Stimulated activated naive CD4-positive, alpha-beta T cell (primary cell): ENCODE measurements at regions not wholly inside any gene's neighbourhood (a gene's known extent, or its start where the extent isn't known, plus 50 kb on each side); places are given as distances from the start of the nearest gene placed in this dataset.
"Not testable (repeated sequence)": the region's sequence is repeated elsewhere in the genome, so short reads cannot be mapped to it uniquely, and the experiment has no call there.

Source experiments
- DNase-seq, 6 experiments: peaks; one replicate each; lab custom pipeline; 2025; lab: John Stamatoyannopoulos, UW

DNA sequence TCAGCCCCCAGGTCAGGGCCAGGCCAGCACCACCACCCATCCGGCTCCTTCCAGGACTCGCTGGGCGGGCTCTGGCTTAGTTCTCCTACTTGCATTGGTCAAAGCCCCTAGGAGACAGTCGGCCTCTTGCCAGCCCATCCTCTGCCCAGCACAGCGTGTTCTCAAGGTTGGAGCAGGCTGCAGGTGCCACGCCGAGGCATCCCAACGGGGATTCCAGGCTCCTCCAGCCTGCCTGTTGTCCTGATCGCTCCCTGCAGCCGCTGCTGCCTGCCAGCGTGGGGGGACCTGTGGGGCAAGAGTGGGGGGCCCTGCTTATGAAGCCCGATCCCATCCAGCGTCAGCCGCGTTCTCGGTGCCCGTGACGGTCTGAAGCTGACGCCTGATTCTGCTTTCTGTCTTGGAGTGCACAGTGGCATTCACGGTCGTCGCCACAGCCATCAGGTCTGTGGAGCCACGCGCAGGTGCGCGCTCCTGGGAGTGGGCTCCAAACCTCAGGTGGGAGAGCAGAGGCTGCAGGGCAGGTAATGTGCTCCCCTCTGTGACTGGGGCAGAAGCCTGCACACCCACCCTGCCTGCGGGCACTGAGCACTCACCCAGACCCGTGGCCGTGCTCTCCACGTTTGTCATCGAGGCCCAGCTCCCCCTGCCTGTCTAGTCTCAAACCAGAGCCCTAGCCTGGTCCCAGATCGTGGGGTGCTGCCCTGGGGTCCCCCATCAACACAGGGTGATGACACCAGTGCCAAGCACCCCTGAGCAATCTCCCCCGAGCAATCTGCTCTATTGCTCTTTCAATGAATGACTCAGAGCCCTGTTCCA lies 991.6 kb downstream of the BRD1 start:
- no peak for DNase-seq

DNA sequence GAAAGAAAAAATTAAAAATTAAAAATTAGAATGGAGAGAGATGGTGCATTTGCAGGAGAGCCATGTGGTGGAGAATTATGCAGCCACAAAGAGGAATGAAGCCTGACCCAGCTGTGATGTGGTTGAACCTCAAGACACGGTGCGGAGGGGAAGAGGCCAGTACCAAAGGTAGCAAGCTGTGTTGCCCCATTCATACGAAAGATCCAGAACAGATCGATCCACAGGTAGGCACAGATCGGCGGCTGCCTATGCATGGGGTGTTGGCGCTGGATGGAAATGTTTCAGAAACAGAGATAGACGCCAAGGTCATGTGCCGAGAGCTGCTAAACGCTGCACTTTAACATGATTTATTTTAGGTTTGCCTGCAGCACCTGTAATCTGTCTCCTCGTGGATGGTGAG lies 992.3 kb downstream of the BRD1 start:
- no peak for DNase-seq

DNA sequence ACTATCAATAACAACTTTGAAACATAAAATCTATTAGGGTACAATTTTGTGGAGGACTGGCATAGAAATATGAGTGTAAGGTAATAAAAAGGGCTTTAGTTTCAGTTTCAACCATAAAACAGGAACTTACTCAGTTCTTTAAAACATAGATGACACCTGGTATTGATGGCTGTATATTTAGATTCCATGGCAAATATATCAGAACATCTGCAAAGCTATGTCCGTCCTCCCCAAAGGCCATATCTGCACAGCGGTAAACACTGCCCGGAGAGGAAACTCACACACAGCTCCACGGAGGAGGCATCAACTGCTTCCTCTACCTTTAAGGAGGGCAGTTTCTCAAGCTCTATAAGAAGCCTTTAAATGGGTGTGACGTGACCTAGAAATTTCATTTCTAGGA lies 993.3 kb downstream of the BRD1 start:
- no peak for DNase-seq

DNA sequence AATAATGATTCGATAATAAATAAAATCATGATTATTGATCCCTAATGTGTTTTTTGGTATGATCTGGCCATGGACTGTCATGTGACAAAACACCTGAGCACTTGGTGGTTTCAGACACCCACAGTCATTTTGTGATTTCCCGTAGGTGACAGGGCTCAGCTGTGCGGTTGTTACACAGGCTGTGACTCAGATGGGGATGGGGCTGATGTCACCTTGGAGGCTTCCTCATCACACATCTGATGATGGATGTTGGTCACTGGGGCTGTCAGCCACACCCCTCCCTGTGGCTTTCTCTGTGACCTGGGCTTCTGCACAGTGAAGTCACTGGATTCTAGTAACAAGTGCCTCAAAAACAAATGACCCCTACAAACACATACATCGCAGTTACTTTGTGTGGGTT lies 995.1 kb downstream of the BRD1 start:
- DNase-seq = no peak

DNA sequence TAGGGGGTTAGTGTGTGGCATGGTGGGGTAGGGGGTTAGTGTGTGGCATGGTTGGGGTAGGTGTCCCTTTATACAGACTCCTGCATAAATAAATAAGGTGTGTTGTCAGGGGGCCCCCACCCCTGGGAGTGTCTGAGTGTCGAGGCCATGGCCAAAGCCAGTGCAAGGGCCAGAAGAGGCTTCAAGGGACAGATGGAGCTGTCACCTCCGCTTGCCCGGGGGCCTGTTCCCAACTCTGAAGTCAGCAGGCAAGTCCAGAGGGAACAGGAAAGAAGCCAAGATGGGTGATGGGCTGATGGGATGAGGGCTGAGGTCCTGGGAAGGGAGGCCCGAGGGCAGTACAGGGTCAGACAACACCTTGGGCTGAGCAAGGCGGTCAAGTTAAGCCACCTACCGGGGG lies 997.8 kb downstream of the BRD1 start:
- DNase-seq = no peak

DNA sequence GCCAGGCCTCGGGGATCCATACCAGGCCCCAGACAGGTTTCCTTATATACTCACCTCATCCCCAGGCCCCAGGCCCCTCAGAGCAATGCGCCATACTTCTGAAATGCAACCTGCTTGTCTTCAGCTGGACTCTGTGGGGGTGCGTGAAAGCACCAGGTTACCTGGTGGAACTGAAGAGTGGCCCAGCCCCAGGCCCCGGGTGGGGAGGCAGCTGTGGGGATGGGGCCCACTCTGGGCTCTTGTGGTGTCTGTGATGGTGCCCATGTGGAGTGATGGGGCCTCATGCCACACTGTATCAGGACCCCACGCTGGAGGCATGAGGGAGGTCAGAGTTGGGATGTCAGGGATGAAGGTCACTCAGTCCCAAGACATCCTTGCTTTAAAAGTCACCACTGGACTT lies 999.0 kb downstream of the BRD1 start:
- DNase-seq = no peak

DNA sequence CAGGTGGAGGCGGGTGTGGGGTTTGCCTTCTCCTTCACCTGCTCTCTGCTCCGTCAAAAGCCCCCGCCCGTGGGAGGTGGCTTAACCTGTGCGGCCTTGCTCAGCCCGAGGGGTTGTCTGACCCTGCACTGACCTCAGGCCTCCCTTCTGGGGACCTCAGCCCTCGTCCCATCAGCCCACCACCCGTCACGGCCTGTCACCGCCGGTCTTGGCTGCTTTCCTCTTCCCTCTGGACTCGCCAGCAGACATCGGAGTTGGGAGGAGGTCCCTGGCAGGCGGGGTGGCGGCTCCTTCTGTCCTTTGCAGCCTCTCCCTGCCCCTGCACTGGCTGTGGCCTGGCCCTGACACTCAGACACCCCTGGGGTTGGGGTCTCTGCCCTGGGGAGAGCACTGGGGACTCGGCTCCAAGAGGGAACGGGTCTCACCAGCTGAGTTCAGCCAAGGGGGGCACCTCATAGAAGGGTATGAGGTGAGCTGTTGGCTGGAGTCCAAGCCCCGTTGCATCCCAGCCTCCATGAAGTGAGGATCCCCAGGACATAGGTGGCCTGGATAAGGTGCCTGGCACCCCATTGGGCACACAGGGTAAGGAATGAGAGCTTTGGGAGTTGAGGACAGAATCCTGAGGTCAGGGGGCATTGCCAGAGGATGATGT lies 999.6 kb downstream of the BRD1 start:
- DNase-seq = no peak

DNA sequence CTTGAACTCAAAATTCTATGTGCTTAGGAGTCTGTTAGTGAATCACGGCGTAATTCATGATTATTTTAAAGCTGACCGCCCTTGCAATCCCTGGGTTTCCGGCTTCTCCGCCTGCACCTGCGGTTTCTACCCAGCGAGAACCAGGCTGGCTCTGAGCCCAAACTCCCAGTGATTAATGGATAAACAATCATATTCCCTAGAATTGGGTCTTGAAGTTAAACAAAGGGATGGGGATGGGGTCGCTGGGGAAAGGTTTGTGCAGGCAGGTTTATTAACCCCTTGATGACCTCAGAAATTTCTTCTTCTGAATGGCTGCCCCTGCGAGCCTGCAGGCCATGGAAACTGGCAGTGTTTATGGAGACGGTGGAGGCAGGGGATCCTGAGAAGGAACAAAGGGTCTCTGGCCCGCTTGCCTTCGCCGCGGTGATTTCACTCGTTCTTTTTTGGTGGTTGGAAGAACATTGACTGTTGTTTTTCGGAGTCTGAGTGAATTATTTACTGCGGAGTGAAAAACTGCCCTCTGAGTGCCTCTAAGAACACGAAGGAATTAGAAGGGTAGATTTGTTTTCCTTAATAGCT lies 1000.3 kb downstream of the BRD1 start:
- no peak for DNase-seq

DNA sequence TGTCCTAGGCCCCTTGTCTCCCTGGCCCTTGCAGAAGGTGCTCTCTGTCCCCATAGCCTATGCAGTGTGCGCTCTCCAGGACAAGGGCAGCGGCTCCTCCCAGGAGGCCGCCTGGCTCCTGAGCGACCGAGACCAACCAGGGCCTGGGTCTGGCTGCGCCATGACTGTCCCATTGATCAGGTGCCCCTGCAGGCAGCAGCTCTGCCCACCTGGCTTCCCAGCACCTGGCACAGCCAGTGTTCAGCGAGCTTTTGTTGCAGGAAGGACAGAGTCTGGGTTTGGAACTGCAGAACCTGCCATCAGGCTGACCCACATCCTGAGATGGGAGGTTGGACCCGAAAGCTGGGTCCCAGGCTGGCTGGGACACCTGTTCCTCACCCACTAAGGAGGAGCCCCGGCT lies 1001.1 kb downstream of the BRD1 start:
- DNase-seq = no peak

DNA sequence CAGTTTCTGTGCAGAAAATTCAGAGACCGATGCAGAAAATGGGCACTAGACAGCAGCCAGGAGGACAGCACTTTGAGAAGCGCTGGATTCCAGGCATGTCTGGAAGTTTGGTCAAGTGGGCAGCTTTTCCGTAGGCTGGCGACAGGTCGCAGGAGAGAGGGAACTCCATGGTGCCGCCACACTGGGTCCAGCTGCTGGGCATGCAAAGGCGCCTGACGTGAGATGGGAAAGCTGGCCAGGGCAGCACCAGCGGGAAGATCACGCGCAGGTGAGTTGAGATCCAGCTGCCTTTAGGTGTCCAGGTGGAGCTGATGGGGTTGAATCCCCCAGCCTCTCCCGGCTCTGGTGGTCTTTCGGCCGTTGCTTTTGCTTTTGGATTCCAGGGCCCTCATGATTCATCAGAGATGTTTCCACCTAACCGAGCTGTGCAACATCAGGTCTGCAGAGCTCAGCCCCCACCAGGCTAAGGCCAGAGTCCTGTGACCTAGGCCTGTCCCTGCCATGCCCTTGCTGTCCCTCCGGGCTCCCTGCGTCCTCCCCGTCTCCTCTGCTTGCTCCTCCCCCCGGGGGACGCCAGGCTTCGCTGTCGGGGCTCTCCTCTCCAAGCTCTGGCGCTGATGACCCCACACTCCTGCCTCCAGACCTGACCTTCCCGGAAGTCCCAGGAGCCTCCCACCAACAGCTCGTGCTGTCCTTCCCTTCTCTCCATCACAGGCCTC lies 1001.7 kb downstream of the BRD1 start:
- DNase-seq = no peak

DNA sequence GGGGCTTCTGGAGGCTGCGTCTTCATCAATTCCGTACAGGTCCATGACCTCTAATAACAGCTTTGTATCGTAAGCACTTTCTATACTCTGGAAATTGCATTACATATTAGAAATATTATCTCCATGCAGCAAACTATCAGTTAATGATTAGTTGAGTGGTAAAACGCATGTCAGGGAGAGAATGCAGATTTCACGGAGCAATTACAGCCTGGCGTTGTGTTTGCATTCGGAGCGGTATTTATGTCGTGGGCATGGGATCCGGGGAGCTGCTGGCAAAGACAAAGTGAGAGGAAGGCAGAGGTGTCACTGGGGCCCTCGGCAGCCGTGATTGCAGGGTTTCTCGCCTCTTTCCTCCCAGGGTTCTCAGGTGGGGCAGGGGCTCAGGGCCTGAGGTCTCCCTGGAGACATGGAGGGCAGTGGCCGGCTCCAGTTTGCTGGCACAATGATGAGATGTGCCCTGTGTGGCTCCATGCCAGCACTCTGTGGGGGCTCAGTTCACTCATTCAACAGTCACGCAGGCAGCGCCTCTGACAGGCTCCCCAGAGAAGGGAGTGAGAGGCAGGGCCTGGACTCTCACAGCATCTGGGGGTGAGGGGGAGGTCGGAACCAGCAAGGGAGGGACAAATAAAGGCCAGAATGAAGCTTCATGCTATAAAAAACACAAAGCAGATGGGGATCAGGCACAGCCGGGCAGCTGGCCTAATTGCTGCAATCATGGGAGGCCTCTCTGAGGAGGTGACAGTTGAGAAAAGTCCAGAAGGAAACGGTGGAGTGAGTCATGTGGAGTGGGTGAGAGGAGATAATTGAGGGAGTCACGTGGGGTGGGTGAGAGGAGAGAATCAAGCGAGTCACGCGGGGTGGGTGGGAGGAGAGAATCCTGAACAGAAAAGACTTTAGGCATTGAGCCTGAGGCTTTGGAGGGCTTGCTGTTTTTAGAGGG lies 1002.7 kb downstream of the BRD1 start:
- DNase-seq = no peak

DNA sequence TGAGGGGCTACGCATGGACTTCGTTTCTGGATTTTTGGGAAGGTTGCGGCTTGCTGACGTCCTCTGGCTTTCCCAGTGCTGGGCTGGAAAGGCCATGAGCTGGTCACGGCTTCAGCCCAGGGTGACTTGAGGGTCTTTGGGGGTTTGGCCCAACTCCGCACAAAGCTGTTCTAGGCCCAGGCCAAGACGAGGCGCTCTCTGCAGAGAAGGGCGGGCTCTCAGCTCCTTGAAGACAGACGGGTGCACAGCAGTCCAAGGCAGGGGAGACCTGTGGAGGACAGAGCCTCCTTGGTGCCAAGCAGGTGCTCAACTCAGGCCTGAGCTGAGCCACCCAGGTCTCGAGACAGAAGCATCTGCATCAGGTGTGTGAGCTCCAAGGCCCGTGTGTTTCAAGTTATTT lies 1003.7 kb downstream of the BRD1 start:
- DNase-seq = no peak

DNA sequence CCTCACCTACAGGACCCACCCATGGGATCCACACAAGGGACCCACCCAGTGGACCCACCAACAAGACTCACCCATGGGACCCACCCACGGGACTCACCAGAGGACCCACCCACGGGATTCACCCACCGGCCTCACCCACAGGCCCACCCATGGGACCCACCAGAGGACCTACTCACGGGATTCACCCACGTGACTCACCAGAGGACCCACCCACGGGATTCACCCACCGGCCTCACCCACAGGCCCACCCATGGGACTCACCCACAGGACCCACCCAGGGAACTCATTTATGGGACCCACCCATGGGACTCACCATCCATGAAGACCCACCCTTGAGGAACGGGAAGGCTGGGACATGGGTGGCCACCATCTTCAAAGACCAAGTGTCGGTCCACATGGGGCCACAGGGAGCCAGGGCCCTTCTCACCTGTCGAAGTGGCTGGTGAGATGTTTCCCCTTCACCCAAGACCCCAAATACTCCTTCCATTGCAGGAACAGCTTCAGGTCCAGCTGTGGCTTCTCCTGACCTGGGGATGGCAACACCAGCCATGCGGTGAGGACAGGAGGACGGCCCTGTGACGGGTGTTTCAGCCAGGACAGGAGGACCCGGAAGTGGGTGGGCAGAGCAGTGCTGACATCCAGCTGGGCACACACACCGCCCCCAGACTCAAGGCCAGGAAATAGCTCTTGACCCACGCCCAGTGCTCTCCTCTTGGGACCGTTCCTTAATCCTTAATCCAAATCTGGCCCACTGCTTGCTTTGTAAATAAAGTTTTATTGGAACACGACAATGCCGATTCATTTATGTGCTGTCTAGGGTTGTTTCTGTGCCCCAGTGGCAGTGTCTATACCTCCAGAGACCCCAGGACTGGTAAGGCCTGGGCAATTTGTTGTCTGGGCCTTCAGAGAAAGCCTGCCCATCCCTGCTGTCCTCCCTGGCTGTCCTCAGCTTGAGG lies 1005.1 kb downstream of the BRD1 start:
- DNase-seq = no peak

DNA sequence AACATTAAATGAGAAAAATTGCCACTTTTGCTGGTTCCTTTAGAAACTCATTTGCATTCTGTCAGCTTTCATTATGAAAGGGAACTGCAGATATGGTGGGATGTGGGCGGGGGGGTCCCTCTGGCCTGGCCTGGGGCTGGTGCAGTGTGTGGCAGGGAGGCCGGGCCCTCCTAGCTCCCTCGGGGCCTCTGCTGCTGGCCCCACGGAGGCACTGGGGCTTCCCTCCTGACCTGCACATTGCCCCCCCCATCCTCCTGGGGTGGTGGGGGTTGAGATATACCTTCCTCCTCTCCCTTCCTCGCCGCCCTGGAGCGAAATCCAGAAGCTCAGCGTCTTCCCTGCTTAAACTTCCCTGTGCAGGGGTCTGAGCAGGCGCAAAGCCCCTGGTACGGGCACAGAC lies 1005.9 kb downstream of the BRD1 start:
- no peak for DNase-seq

DNA sequence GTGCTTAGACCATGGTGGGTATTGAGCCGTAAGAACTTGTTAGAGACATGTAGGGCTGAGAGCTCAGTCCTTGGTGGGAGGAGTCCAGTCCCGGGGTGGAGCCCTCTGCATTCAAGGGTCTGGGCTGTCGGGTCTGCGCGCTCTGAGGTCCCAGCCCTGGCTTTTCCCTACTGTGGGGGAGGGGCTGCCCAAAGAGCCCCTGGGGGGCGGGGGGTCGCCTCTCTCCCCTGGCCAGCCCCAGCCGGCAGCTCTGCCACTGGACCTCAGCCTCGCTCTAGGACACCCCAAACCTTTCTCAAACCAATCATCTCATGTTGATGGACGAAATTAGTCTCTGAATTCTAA lies 1006.4 kb downstream of the BRD1 start:
- DNase-seq = no peak

DNA sequence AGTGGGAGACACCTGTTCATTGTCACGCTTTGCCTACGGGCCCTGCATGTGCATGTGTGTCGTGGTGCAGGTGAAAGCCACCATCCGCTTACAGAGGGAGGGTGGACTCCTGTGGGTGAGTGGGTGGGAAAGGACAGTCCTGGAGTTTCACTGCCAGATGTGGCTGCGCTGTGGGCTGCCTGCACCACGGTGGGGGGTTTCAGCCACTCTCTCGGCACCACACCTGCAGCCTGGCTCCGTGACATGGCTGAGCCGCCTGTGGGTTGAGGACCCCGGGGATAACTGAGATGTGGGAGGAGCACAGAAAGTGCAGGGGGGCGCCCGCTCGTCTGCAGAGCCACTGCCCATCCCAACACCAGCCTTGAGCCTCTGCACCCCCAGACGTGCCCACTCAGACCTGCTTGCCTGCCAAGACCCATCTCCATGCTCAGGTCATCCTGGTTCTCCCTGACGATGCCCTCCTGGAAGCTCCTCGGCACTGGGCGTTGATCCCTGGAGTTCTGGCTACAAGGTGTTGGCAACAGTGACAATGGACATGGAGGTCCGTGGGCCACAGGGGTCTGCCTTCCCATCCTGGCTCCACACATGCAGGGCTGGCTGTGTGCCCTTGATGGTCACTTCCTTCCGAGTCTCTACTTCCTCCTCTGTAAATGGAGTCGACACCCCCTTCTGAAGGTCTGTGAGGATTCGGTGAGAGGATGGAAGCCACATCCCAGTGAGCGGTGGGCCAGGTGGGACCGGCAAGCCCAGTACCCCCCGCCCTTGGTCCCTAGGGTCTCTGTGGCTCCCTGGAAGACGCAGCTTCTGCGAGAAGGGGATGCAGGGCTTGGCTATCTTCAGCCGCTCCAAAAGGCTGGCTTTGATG lies 1007.0 kb downstream of the BRD1 start:
- DNase-seq = no peak

DNA sequence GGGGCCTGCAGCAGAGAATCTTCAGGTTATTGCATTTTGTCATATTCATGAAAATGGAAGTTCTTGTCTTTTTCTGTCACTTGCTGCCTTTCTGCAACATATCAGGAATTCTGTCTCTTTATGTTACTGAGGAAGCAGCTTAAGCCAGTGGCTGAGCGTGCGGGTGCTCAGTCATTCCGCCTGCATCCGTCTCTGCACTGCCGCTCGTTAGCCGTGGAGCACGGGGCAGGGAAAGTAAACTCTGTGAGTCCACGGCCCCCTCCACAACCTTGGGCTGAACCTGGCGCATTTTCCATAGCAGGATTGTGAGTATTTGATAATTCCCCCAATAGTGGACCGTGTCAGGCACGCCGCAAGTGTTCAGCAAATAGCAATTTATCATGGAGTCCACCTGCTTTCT lies 1007.7 kb downstream of the BRD1 start:
- DNase-seq = no peak

DNA sequence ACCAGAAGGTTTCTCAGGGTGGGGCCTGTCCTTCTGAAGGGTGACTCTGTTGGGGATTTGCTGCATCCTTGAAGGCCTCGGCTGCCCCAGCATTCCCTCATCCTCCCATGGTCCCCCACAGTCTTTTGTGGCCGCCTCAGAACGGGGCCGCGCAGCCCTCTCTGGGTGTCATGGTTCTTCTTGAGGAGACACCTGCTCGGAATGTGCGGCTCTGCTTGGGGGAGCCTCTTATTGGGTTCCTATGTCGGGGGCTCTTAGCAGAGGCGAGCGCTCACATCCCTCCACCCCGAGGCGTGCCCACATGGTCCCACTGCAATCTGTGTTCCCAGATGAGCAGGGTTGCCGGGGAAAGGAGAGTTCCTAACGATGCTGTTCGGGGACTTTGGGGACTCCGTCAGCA lies 1008.4 kb downstream of the BRD1 start:
- no peak for DNase-seq

DNA sequence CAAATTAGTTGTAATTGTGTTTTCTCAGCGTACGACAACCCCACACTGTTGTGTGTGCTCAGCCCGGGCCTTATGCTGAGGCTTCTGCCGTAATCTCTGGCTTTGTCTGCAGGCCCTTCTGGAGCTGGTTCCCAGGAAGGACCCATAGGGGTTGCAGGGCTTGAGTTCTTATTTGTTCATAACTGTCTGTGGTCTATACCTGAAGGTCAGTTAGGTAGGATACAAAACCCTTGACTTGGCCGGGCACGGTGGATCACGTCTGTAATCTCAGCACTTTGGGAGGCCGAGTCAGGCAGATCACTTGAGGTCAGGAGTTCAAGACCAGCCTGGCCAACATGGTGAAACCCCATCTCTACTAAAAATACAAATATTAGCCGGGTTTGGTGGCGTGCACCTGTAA lies 1010.2 kb downstream of the BRD1 start:
- not testable (repeated sequence) for DNase-seq

DNA sequence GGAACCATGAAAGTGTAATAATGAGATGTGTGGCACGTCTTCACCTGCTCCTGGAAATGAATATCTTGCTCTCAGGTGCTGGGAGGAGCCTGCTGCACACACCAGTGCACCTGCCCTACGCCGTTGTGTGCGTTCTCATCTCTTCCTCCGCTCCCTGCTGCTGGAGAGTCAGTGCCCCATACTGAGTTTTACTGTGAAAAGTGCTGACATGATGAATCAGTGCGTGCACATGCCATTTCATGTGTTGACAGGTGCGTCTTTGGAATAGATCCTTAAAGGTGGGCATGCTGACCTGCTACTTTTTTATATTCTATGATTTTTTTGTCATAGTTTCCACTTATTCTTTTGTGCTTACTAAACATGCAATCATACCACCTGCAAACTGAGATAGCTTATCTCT lies 1015.8 kb downstream of the BRD1 start:
- no peak for DNase-seq
